GM18519 (cell line): ENCODE measurements at regions not wholly inside any gene's neighbourhood (a gene's known extent, or its start where the extent isn't known, plus 50 kb on each side); places are given as distances from the start of the nearest gene placed in this dataset.

Source experiments
- ATAC-seq: cut with Tn5 transposase; IDR thresholded peaks from one replicate; pipeline ENCODE4 v1.9.1; 2021; ENCODE audit warnings: mild to moderate bottlenecking, moderate library complexity; ENCODE audit not compliant: unreplicated experiment, low FRiP score

GRCh38 chr3:64358853-64359252, 133.6 kb upstream of the PRICKLE2 start:
- ATAC-seq = no peak

- ATAC-seq = no peak
Observed at GRCh38 chr3:64358176-64358575, 132.9 kb upstream of the PRICKLE2 start.

GRCh38 chr3:64357481-64357880, 132.2 kb upstream of the PRICKLE2 start:
- ATAC-seq = no peak

GRCh38 chr3:64355401-64355807, 130.1 kb upstream of the PRICKLE2 start:
- no peak for ATAC-seq

GRCh38 chr3:64354956-64355355, 129.7 kb upstream of the PRICKLE2 start:
- ATAC-seq = no peak

- ATAC-seq = no peak
Observed at GRCh38 chr3:64354221-64354620, 129.0 kb upstream of the PRICKLE2 start.

- ATAC-seq = no peak
Observed at GRCh38 chr3:64353226-64353625, 128.0 kb upstream of the PRICKLE2 start.

- no peak for ATAC-seq
Observed at GRCh38 chr3:64352639-64352992, 127.3 kb upstream of the PRICKLE2 start.

GRCh38 chr3:64351713-64352638, 126.7 kb upstream of the PRICKLE2 start:
- no peak for ATAC-seq

- no peak for ATAC-seq
Observed at GRCh38 chr3:64349551-64349950, 124.3 kb upstream of the PRICKLE2 start.

GRCh38 chr3:64345371-64345770, 120.1 kb upstream of the PRICKLE2 start:
- no peak for ATAC-seq

GRCh38 chr3:64344721-64345207, 119.5 kb upstream of the PRICKLE2 start:
- ATAC-seq = no peak

- ATAC-seq = no peak
Observed at GRCh38 chr3:64343689-64344430, 118.6 kb upstream of the PRICKLE2 start.

- ATAC-seq = no peak
Observed at GRCh38 chr3:64342940-64343688, 117.8 kb upstream of the PRICKLE2 start.

GRCh38 chr3:64341296-64341695, 116.0 kb upstream of the PRICKLE2 start:
- ATAC-seq = no peak

- no peak for ATAC-seq
Observed at GRCh38 chr3:64340641-64341101, 115.4 kb upstream of the PRICKLE2 start.

- no peak for ATAC-seq
Observed at GRCh38 chr3:64336488-64336887, 111.2 kb upstream of the PRICKLE2 start.

- no peak for ATAC-seq
Observed at GRCh38 chr3:64332459-64333350, 107.4 kb upstream of the PRICKLE2 start.

- no peak for ATAC-seq
Observed at GRCh38 chr3:64331605-64332004, 106.3 kb upstream of the PRICKLE2 start.

GRCh38 chr3:64329037-64329436, 103.8 kb upstream of the PRICKLE2 start:
- no peak for ATAC-seq
